Activated CD4-positive, CD25-positive, alpha-beta regulatory T cell (primary cell): ENCODE measurements at regions not wholly inside any gene's neighbourhood (a gene's known extent, or its start where the extent isn't known, plus 50 kb on each side); places are given as distances from the start of the nearest gene placed in this dataset.
"Not testable (repeated sequence)": the region's sequence is repeated elsewhere in the genome, so short reads cannot be mapped to it uniquely, and the experiment has no call there.

ENCODE experiments used
- DNase-seq, 4 experiments: peaks; one replicate each; lab custom pipeline; 2025; lab: John Stamatoyannopoulos, UW

GRCh38 chr12:11446372-11446771 is 51.0 kb upstream of the PRB2 start:
- no peak for DNase-seq

DNA sequence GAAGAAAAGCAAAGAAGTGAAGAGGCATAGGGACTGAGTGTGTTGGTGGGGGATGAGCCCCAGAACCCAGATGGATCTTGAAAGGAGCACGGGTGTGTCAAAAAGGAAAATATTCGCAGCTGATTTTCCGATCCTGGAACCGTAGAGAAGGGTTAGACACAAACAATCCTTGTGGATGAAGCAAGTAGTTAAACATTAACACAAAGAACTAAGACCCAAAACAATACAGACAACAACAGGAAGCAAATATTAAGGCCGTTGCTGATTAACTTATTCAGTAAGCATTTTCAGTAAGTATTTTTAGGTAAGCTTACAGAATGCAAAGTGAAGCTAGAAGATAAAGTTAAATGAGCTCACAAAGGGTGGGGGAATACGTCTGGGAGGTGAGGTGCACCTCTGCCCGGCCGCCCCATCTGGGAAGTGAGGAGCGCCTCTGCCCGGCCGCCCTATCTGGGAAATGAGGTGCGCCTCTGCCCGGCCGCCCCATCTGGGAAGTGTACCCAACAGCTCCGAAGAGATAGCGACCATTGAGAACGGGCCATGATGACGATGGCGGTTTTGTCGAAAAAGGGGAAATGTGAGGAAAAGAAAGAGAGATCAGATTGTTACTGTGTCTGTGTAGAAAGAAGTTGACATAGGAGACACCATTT is 62.8 kb upstream of the PRB2 start:
- no peak for DNase-seq

- DNase-seq = no peak
Observed at GRCh38 chr12:11460343-11461023, 65.1 kb upstream of the PRB2 start.

DNA sequence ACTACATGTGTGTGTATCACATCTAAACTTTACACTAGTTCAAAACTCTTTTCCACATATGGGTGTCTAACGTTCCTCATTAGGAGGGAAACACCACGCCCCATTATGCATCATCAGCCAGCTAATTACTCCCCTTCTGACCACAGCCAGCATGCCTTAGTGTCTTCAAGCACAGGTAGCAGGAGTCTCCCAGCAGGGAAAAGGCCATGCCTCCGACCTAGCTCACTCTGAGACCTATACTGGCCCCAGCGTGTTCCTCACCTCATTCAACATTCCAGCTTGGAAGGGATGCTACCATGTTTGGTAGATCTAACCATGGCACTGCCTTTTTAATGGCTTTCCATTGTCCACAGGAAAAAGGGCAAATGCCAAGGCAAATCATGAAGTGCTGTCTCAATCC is 66.1 kb upstream of the PRB2 start:
- DNase-seq = no peak

- DNase-seq = no peak
Observed at GRCh38 chr12:11477110-11477509, 81.7 kb upstream of the PRB2 start.

DNA sequence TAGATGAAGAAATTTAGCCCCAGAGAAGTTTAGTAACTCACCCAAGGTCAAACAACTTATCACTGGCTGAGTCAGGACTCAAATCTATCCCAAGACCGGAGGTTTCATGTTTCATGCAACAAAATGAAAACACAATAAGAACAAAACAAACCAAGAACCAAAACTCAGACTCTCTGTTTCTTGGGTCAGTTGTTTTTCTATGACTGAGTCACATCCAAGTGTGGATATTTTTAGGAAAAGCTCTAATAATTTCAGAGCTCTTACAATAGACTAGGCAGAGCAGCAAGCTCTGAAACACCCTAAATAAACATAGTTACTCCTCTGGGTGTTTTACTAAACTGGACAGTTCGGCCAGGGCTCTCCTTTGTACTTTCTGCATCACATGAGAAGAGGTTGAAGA is 87.6 kb upstream of the PRB2 start:
- DNase-seq = no peak

GRCh38 chr12:11486623-11487444 is 91.5 kb upstream of the PRB2 start:
- peak; percentile 40 to 69 (median 60) for DNase-seq

GRCh38 chr12:11496157-11496851 is 100.9 kb upstream of the PRB2 start:
- no peak for DNase-seq

GRCh38 chr12:11497438-11497837 is 102.1 kb upstream of the PRB2 start:
- no peak for DNase-seq

DNA sequence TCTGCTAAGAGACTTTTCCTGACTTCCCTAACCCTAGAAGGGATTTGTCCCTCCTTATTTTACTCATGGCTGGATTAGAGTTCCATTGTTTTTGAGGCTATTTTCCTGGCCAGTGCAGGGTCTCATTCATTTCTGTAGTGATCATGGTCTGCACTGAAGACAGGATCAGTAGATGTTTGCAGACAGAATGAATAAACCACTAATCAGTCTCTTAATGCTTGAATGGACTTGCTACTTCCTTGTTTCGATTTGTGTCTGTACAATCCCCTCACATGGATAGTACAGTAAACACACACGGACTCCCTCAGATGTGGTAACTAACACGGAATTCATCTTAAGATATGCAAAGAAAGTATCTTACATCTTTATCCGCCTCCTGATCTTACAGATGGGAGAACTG is 102.6 kb upstream of the PRB2 start:
- DNase-seq = no peak

DNA sequence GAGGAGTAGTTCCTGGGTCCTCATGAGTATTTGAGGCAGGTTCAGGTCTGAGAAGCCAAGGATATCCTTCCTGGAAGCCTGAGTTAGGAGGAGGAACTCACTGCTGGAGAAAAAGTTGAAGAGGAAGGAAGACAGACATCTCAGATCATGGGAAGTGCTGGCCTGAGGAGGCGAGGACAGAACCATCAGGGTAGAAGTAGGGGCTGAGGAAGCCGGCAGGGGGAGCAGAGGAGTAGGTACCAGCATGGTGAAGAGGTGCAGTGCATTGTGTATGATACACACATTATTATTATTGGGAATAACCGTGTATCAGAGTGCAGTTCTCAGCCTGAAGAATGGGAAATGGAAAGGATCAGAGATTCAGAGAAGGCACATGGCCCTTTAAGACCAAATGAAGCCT is 103.2 kb upstream of the PRB2 start:
- DNase-seq = not testable (repeated sequence)

GRCh38 chr12:11499806-11500187 is 104.4 kb upstream of the PRB2 start:
- no peak for DNase-seq

GRCh38 chr12:11500188-11500860 is 105.0 kb upstream of the PRB2 start:
- DNase-seq = peak; percentile 16 to 50 (median 45)

DNA sequence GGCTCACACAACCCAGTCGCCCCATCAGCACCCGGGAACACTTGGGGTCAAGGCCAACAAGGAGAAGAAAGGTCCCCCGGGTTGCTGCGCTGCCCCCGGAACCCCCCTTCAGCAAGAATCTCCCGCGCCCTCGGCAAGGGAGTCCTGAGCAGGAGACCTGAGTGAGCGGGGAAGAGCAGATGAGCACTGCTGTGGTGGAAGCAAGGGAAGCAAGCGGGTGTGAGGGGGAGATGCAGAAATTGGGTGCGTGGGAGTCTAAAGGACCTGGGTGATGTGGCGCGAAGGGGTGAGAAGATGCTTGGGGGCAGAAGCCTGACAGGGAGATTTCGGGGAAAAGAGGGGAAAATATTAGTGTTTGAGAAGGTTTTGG is 105.5 kb upstream of the PRB2 start:
- DNase-seq = no peak

DNA sequence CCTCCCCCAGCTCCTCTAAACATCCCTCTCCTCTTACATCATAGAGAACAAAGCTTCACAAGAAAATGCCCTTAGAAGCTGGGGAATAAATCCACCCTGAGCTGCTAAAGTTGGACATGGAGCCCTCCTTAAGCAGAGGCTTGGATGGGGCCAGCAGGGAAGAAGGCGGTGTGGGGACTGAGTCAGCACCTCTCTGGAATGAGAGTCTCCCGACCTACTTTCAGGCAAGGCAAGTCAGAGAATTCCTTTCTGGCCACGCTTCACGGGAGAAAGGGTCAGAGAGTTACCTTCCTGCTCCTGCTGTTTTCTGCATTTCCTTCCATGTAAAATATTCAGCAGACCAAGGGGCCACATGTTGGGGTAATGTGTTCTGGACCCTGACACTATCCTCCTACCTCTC is 113.3 kb upstream of the PRB2 start:
- no peak for DNase-seq

DNA sequence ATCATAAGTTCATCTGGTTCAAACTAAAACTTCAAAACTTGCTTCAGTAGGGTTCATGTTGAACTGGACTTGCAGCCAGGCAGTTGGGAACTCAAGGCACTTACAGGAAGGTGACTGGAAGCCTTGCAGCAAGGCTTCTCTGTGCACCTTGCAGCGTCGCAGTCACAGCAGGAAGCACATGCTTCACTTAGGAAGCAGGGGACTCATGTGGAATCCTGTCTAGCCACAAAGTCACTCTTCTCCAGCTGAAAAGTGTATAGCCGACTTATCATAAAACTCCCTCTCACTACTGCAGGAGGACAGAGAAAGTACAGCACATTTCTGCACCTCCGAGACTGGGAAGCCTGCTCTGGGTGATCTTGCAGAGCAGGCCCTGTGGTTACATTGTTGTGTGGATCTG is 114.0 kb upstream of the PRB2 start:
- DNase-seq = no peak

- DNase-seq = no peak
Observed at GRCh38 chr12:11510671-11511070, 115.3 kb upstream of the PRB2 start.

GRCh38 chr12:11513288-11513687 is 117.9 kb upstream of the PRB2 start:
- no peak for DNase-seq

- no peak for DNase-seq
Observed at GRCh38 chr12:11517080-11517479, 121.7 kb upstream of the PRB2 start.

- no peak for DNase-seq
Observed at GRCh38 chr12:11524446-11524845, 125.0 kb upstream of the ETV6 start.

GRCh38 chr12:11534064-11534463 is 115.4 kb upstream of the ETV6 start:
- no peak for DNase-seq

DNA sequence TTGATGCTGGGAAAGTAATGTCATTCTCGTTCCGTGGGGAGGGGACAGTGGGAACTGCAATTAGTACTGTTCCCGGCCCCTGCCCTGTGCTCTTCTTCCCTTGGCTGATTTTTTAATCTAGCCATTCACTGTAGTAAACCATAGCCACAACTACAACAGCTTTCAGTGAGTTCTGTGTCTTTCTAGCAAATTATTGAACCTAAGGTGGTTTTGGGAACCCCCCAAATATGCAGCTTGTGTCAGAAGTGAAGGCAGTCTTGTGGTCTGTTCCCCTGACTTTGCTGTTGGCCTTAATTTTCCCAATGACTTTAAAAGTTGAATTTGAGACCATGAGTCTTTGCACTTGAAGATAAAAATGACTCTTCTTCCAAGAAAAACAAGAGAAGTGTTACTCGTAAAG is 114.3 kb upstream of the ETV6 start:
- DNase-seq = no peak
